Choroid plexus epithelial cell (primary cell): ENCODE measurements at regions not wholly inside any gene's neighbourhood (a gene's known extent, or its start where the extent isn't known, plus 50 kb on each side); places are given as distances from the start of the nearest gene placed in this dataset.

Experiments used
- DNase-seq: peaks from one replicate; pipeline ENCODE4 v3.0.0-alpha.2; 2010; ENCODE audit warnings: low read depth
- H3K4me3 ChIP-seq: 2 replicates; pipeline ENCODE4 v1.5.1; 2011; ENCODE audit warnings: low read depth, mild to moderate bottlenecking, control low read depth, low read length, moderate library complexity
- CTCF ChIP-seq: conservative IDR thresholded peaks from 2 replicates; pipeline ENCODE4 v1.5.1; 2011; ENCODE audit warnings: low read depth, mild to moderate bottlenecking, control low read depth, inconsistent platforms, low read length, moderate library complexity

- no peak for DNase-seq
- no peak overlapping the region for H3K4me3 ChIP-seq
- no peak for TF ChIP-seq CTCF
Measured at GRCh38 chr14:86052868-86053267, 522.9 kb downstream of the FLRT2 start.

DNA sequence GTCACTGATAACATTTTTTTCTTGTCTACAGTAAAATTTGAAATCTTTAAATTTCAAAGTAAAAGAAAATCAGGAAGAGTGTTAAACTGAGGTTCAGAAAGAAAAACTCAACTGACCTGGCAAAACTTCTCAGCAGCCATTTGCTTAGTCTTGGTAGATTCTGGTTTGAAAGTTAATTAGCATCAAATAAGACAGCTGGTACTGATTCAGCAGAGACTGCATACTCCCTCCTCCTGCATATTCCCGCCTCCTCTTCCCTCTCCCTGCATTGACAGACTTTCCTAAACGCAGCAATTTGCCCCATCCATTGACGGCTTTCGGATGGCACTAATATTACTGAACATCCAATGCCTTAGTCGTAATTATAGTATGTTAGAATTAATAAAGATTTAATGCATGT lies 520.8 kb downstream of the FLRT2 start:
- no peak overlapping the region for H3K4me3 ChIP-seq
- no peak for DNase-seq
- no peak for TF ChIP-seq CTCF

DNA sequence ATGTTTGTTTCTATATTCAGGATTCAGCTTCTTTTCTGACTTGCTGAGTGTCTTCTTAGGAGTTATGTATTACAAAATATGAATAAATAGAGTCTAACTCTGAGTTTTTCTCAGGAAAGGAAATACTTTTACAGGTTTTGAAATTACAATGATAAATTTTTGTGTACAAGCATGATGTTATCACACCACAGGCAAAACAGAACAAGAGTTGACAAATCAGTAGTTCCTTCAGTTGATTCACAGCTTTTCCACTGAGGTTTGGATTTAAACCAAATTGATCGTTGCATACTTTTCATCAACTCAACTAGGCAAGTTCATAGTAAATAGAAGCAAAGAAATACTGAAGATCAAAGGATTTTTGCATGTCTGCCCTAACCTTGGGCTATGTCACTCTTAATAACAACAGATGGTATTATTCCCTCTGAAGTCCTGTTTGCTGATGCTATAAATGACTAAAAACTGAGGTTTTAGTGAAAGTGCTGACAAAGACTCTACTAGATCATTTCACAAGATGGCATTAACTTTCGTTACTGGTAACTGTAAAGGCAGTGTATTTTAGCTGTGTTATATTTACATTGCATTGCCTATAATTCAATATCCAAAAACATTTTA lies 520.2 kb downstream of the FLRT2 start:
- no peak for TF ChIP-seq CTCF
- DNase-seq = peak; percentile 9
- H3K4me3 ChIP-seq = no peak overlapping the region

GRCh38 chr14:86039176-86039575 lies 509.2 kb downstream of the FLRT2 start:
- no peak overlapping the region for H3K4me3 ChIP-seq
- peak; percentile 30 for DNase-seq
- no peak for TF ChIP-seq CTCF

DNA sequence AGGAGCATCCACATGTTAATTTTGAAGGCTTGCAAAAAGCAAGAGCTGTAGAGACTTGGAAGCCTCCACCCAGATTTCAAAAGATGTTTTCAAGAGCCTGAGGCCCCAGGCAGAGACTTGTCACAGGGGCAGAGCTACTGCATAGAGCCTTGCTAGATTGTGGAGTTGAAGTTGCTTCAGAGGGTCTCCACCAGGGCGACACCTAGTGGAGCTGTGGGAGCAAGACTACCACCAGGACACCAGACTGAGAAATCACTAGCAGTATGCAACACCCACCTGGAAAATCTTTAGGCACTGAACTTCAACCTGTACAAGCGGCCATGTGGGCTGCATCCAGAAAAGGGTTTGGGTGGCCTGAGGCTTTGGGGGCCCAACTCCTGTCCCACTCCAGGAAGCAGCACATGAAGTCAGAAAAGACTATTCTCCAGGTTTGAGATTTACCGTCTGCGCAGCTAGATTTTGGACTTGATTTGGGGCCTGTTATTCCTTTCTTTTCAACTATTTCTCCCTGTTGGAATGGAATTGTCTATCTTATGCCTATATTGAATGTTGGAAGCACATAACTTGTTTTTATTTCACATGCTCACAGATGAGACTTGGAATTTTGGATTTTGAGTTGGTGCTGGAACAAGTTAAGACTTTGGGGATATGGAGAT lies 508.6 kb downstream of the FLRT2 start:
- TF ChIP-seq CTCF = peak; percentile 92
- peak; percentile 88 for DNase-seq
- no peak overlapping the region for H3K4me3 ChIP-seq

- no peak overlapping the region for H3K4me3 ChIP-seq
- DNase-seq = peak; percentile 37
- TF ChIP-seq CTCF = peak; percentile 61
Measured at GRCh38 chr14:86035882-86036281, 505.9 kb downstream of the FLRT2 start.

DNA sequence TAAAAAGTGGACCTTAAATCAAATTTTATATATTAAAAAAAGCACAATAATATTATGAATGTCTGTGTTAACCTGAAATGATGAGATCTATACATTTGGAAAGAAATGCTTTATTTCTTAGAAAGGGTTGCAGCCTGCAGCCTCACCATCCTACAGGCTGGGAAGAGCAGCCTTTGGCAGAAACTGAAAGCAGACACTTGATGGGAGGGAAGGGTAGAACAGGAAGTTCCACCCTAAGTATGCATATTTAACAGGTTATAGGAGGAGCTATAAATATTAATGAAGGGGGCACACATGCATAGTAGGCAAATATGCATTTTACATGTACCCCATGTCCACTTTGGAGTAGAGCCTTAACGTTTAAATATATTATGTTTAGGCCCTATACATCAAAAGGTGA lies 498.0 kb downstream of the FLRT2 start:
- no peak for DNase-seq
- no peak for TF ChIP-seq CTCF
- no peak overlapping the region for H3K4me3 ChIP-seq
